ENCODE measurements at regions not wholly inside any gene's neighbourhood (a gene's known extent, or its start where the extent isn't known, plus 50 kb on each side); places are given as distances from the start of the nearest gene placed in this dataset.

DNA sequence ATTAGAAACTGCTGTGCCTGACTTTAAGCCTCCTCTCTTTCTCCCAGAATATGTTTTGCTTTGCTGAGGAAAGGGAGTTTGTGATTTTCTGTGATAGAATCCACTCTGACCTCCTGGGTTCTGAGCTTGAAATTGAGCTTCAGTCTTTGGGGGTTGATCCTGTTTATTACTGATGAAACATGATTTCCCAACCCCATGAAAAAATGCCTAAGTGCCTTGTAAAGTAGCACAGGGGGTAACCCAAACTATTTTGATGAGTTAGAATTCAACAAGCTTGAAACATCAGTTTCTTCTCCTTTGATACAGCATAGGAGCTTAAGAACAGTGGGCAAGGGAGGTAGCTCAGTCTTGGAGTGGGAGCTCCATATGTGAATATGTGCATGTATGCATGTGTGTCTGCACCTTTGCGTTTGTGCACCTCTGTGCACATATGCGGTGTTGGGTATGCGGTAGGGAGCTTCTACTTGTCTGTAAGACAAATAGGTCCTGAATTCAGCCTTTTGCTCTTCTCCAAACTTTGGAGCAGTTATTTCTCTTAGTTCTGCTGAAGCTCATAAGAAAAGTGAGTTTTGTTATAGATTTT lies 364.6 kb downstream of the OSR1 start:
- no peak for TF ChIP-seq GABPA (IDR thresholded peaks at IDR 0.05 in 1 of 2, conservative IDR thresholded peaks at IDR 0.05 in 1 of 2)
- no peak for TF ChIP-seq YY1 (IDR thresholded peaks at IDR 0.05)

All from liver (tissue), 2 donors.